Gastrocnemius medialis (tissue), 4 donors: ENCODE measurements at regions not wholly inside any gene's neighbourhood (a gene's known extent, or its start where the extent isn't known, plus 50 kb on each side); places are given as distances from the start of the nearest gene placed in this dataset.
"Not testable (repeated sequence)": the region's sequence is repeated elsewhere in the genome, so short reads cannot be mapped to it uniquely, and the experiment has no call there.

Source experiments
- ATAC-seq, 2 donors: fragments of 150-250 bp; one replicate each; pipeline ENCODE4 v1.9.1; 2016
- DNase-seq, 2 donors: peaks; one replicate each; pipeline ENCODE4 v3.0.0-alpha.2; 2019
- H3K27ac ChIP-seq, 4 donors: fragments of 200-600 bp; sonication (generic); 1 replicate in 1 of 4; 2 replicates in 3 of 4; pipeline ENCODE4 v1.5.1; 2016 to 2018; ENCODE audit warnings: mild to moderate bottlenecking in 2 of 4, moderate library complexity in 1 of 4
- H3K27me3 ChIP-seq, 3 donors: fragments of 200-600 bp; sonication (generic) in 2 of 3; 1 replicate in 1 of 3; 2 replicates in 2 of 3; pipeline versions ENCODE4 v1.5.1 to v1.6.0; 2016 to 2019; ENCODE audit warnings: mild to moderate bottlenecking in 1 of 3, moderate library complexity in 1 of 3
- H3K36me3 ChIP-seq, 2 donors: fragments of 200-600 bp; sonication (generic) in 1 of 2; one replicate each; pipeline ENCODE4 v1.5.1; 2017 to 2018
- H3K4me1 ChIP-seq, 2 donors: fragments of 200-600 bp; sonication (generic) in 1 of 2; one replicate each; pipeline ENCODE4 v1.5.1; 2016 to 2017; ENCODE audit warnings: mild to moderate bottlenecking in 2 of 2
- H3K4me3 ChIP-seq, 4 donors: fragments of 200-600 bp; sonication (generic) in 3 of 4; 1 replicate in 1 of 4; 2 replicates in 3 of 4; pipeline ENCODE4 v1.5.1; 2016 to 2019; ENCODE audit warnings: mild to moderate bottlenecking in 2 of 4
- H3K9me3 ChIP-seq, 3 donors: fragments of 200-600 bp; sonication (generic) in 2 of 3; 1 replicate in 1 of 3; 2 replicates in 2 of 3; pipeline ENCODE4 v1.5.1; 2016 to 2019
- POLR2A ChIP-seq, 2 donors: fragments of 450-650 bp; IDR thresholded peaks; one replicate each; pipeline ENCODE4 v1.6.1; 2017; ENCODE audit warnings: antibody characterized with exemption in 2 of 2, mild to moderate bottlenecking in 2 of 2, moderate library complexity in 2 of 2
- in situ Hi-C, 4 donors: fragments of 200-750 bp; cut with MboI; loops; one replicate each; pipeline versions ENCODE4 v1.15.0 to v1.8.0; 2017; ENCODE audit warnings: low sequenced_read_pairs in 4 of 4
- intact Hi-C: fragments of 100-400 bp; cut with DNase I; formaldehyde crosslinking; loops from one replicate; pipeline ENCODE4 v1.15.1; 2023; ENCODE audit warnings: low total_unique reads
- TF ChIP-seq, protein P1 (sequence below), 5 experiments: fragments of 450-650 bp in 3 of 5; fragments of 200-600 bp in 2 of 5; sonication (generic) in 2 of 5; IDR thresholded peaks in 4 of 5; conservative IDR thresholded peaks in 1 of 5; 1 replicate in 4 of 5; 2 replicates in 1 of 5; pipeline ENCODE4 v1.5.1; 2016 to 2019; ENCODE audit warnings: antibody characterized with exemption in 5 of 5, mild to moderate bottlenecking in 3 of 5, moderate library complexity in 3 of 5

DNA sequence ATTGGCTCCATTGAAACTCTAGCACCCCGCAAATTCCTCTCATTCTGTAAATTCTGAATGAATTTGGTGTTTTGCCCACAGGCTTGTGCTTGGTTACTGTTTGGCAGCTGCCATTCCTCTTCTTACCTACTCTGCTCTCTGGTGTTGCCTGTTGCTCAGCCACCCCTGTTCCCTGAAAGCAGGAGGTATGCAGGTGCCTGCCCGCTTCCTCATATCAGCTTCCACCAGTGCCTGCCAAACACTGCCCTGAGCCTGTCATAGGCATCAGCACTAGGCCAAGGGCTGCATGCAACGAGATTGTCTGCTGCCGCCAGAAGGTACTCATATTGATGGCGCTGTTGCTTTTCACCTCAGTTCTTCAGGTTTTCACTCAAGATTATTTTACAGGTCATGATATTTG lies 978.1 kb downstream of the C4orf33 start:
- DNase-seq (no peak), ATAC-seq (no peak)
- Histone ChIP-seq H3K4me1 (no peaks in the 10 kb centered on the region), H3K36me3 (no peaks in the 10 kb centered on the region), H3K27me3 (no peaks in the 10 kb centered on the region), H3K9me3 (no peaks in the 10 kb centered on the region), H3K4me3 (no peak overlapping the region), H3K27ac (no peak overlapping the region)
- in situ Hi-C loops: no loop called here
- intact Hi-C loops: no loop called here
- no peak for TF ChIP-seq POLR2A (IDR thresholded peaks at IDR 0.05)
- TF ChIP-seq, protein P1, sequence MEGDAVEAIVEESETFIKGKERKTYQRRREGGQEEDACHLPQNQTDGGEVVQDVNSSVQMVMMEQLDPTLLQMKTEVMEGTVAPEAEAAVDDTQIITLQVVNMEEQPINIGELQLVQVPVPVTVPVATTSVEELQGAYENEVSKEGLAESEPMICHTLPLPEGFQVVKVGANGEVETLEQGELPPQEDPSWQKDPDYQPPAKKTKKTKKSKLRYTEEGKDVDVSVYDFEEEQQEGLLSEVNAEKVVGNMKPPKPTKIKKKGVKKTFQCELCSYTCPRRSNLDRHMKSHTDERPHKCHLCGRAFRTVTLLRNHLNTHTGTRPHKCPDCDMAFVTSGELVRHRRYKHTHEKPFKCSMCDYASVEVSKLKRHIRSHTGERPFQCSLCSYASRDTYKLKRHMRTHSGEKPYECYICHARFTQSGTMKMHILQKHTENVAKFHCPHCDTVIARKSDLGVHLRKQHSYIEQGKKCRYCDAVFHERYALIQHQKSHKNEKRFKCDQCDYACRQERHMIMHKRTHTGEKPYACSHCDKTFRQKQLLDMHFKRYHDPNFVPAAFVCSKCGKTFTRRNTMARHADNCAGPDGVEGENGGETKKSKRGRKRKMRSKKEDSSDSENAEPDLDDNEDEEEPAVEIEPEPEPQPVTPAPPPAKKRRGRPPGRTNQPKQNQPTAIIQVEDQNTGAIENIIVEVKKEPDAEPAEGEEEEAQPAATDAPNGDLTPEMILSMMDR (IDR thresholded peaks at IDR 0.05 in 4 of 5, conservative IDR thresholded peaks at IDR 0.05 in 1 of 5): no peak

DNA sequence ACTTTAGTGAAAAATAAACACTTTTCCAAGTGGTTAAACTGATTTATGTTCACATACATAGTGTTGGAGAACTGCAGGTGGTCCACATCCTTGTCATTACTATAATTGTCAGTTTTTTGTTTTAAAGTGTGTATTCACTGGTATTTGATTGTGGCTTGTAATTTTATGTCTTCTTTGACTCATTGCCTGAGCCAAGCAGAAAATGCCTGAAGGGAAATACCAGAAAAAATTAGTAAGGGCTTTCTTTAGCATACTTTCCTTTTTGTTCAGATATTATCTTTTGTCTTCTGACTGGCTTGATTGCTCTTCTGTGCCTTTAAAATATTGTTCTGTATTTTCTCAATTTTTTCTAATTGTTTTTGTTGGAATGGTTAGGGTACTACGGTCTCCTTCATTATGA lies 981.3 kb downstream of the C4orf33 start:
- TF ChIP-seq POLR2A (IDR thresholded peaks at IDR 0.05): no peak
- TF ChIP-seq, protein P1 (IDR thresholded peaks at IDR 0.05 in 4 of 5, conservative IDR thresholded peaks at IDR 0.05 in 1 of 5): no peak

DNA sequence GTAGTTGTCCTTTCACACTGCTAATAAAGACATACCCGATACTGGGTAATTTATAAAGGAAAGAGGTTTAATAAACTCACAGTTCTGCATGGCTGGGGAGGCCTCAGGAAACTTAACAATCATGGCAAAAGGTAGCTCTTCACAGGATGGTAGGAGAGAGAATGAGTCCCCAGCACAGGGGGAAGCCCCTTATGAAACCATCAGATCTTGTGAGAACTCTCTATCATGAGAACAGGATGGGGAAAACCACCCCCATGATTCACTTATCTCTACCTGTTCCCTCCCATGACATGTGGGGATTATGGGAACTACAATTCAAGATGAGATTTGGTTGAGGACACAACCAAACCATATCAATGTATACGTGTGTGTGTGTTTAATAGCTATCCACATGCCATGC lies 983.1 kb downstream of the C4orf33 start:
- in situ Hi-C loops: loop anchor here in 1 of 4 donors (25.0 kb wide), 1 partner anchor 92 kb away; no protein-coding TSS in a partner anchor
- ATAC-seq, H3K9me3 ChIP-seq, intact Hi-C loops, H3K36me3 ChIP-seq, H3K27me3 ChIP-seq, H3K4me3 ChIP-seq, H3K27ac ChIP-seq, DNase-seq, H3K4me1 ChIP-seq: not testable (repeated sequence)

More for the DNA sequence above, 981.3 kb downstream of the C4orf33 start:
- H3K27ac ChIP-seq: no peak overlapping the region
- no peak for ATAC-seq
- no peaks in the 10 kb centered on the region for H3K27me3 ChIP-seq
- no peaks in the 10 kb centered on the region for H3K4me1 ChIP-seq
- H3K9me3 ChIP-seq: no peaks in the 10 kb centered on the region
- H3K4me3 ChIP-seq: no peak overlapping the region
- DNase-seq: no peak
- H3K36me3 ChIP-seq: no peaks in the 10 kb centered on the region
- in situ Hi-C loops (loop anchor here in 1 of 4 donors (25.0 kb wide), 1 partner anchor 90 kb away; no protein-coding TSS in a partner anchor), intact Hi-C loops (no loop called here)

DNA sequence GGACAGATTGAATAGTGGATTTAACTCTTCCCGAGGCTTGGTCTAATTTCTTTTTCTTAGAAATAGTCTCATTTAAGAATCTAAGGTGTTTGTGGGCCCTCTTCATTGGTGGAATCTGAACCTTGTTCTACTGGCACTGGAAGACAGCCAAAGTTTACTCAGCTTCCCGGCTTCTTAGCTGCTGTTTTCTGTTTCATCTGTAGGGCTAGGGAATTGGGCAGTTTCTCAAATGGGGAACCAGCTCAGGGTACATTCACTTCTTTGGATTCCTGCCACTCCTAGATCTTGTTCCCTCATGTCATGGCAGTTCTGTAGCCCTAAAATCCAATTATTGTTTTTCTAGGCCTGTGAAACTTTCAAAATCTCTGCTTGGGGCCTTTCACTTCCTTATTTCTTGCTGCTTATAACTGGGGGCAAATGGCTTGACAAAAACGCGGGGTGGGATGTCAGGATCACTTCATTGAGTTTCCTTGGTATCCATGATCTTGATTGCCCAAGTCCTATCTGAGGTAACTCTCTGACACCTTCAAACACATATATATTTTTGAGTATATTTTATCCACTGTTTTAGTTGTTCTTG lies 985.0 kb downstream of the C4orf33 start:
- Histone ChIP-seq H3K27ac (no peak overlapping the region), H3K4me3 (no peak overlapping the region), H3K9me3 (no peaks in the 10 kb centered on the region), H3K4me1 (no peaks in the 10 kb centered on the region), H3K36me3 (no peaks in the 10 kb centered on the region), H3K27me3 (no peaks in the 10 kb centered on the region)
- intact Hi-C loops (no loop called here), in situ Hi-C loops (loop anchor here in 1 of 4 donors (25.0 kb wide), 1 partner anchor 94 kb away; no protein-coding TSS in a partner anchor)
- DNase-seq: no peak
- ATAC-seq: no peak
- TF ChIP-seq, protein P1 (IDR thresholded peaks at IDR 0.05 in 4 of 5, conservative IDR thresholded peaks at IDR 0.05 in 1 of 5): no peak
- TF ChIP-seq POLR2A (IDR thresholded peaks at IDR 0.05): no peak

DNA sequence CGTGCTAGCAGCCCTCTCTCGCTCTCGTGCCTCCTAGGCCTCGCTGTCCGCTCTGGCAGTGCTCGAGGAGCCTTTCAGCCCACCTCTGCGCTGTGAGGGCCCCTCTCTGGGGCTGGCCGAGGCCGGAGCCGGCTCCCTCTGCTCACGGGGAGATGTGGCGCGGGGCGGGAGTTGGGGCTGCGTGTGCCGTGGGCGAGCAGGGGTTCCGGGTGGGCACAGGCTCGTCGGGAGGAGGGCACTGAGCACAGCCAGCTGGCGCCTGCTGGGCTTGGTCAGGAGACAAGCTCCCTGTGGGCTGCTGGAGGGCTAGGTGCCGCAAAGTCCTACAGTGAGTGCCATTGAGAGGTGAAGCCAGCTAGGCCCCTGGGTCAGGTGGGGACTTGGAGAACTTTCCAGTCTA lies 994.5 kb downstream of the C4orf33 start:
- H3K27ac ChIP-seq: no peak overlapping the region
- no peak overlapping the region for H3K4me3 ChIP-seq
- ATAC-seq: no peak
- no peaks in the 10 kb centered on the region for H3K27me3 ChIP-seq
- DNase-seq: no peak
- H3K4me1 ChIP-seq: no peaks in the 10 kb centered on the region
- H3K36me3 ChIP-seq: no peaks in the 10 kb centered on the region
- in situ Hi-C loops: loop anchor here in 1 of 4 donors (25.0 kb wide), 1 partner anchor 103 kb away; no protein-coding TSS in a partner anchor
- no peak for TF ChIP-seq POLR2A (IDR thresholded peaks at IDR 0.05)
- TF ChIP-seq, protein P1 (IDR thresholded peaks at IDR 0.05 in 4 of 5, conservative IDR thresholded peaks at IDR 0.05 in 1 of 5): no peak
- H3K9me3 ChIP-seq: no peaks in the 10 kb centered on the region
- intact Hi-C loops: no loop called here
